C4-2B (cell line): ENCODE measurements at regions not wholly inside any gene's neighbourhood (a gene's known extent, or its start where the extent isn't known, plus 50 kb on each side); places are given as distances from the start of the nearest gene placed in this dataset.

ENCODE experiments used
- CTCF ChIP-seq: fragments of 450-650 bp; conservative IDR thresholded peaks from 2 replicates; pipeline ENCODE4 v1.5.1; 2017; ENCODE audit warnings: mild to moderate bottlenecking
- ZFX ChIP-seq: fragments of 450-650 bp; IDR thresholded peaks from 2 replicates; pipeline ENCODE4 v1.6.1; 2017

GRCh38 chr9:1952001-1952400 is 63.1 kb upstream of the SMARCA2 start:
- no peak for TF ChIP-seq CTCF
- no peak for TF ChIP-seq ZFX
